Ascending aorta (tissue), 2 donors: ENCODE measurements at regions not wholly inside any gene's neighbourhood (a gene's known extent, or its start where the extent isn't known, plus 50 kb on each side); places are given as distances from the start of the nearest gene placed in this dataset.

Source experiments
- DNase-seq, 2 donors: peaks; one replicate each; pipeline ENCODE4 v3.0.0-alpha.2; 2019; ENCODE audit warnings: low spot score in 2 of 2
- H3K27ac ChIP-seq, 2 donors: fragments of 200-600 bp; sonication (generic); one replicate each; pipeline ENCODE4 v1.5.1; 2016 to 2017; ENCODE audit warnings: mild to moderate bottlenecking in 1 of 2
- H3K27me3 ChIP-seq: fragments of 200-600 bp; sonication (generic); one replicate; pipeline ENCODE4 v1.5.1; 2017
- H3K36me3 ChIP-seq, 2 donors: fragments of 200-600 bp; sonication (generic); one replicate each; pipeline ENCODE4 v1.5.1; 2016
- H3K4me1 ChIP-seq, 2 donors: fragments of 200-600 bp; sonication (generic); one replicate each; pipeline ENCODE4 v1.5.1; 2016 to 2017; ENCODE audit warnings: mild to moderate bottlenecking in 1 of 2
- H3K4me3 ChIP-seq, 2 donors: fragments of 200-600 bp; sonication (generic); one replicate each; pipeline ENCODE4 v1.5.1; 2016 to 2017; ENCODE audit warnings: mild to moderate bottlenecking in 1 of 2
- H3K9me3 ChIP-seq, 2 donors: fragments of 200-600 bp; sonication (generic); one replicate each; pipeline ENCODE4 v1.5.1; 2016
- CTCF ChIP-seq, 3 experiments: fragments of 200-600 bp in 2 of 3; fragments of 450-650 bp in 1 of 3; sonication (generic) in 2 of 3; IDR thresholded peaks; one replicate each; pipeline ENCODE4 v1.5.1; 2016 to 2019; ENCODE audit warnings: antibody characterized with exemption in 3 of 3, mild to moderate bottlenecking in 1 of 3, moderate library complexity in 1 of 3
- intact Hi-C: fragments of 100-400 bp; cut with DNase I; formaldehyde crosslinking; loops from one replicate; pipeline ENCODE4 v1.15.1; 2023

DNA sequence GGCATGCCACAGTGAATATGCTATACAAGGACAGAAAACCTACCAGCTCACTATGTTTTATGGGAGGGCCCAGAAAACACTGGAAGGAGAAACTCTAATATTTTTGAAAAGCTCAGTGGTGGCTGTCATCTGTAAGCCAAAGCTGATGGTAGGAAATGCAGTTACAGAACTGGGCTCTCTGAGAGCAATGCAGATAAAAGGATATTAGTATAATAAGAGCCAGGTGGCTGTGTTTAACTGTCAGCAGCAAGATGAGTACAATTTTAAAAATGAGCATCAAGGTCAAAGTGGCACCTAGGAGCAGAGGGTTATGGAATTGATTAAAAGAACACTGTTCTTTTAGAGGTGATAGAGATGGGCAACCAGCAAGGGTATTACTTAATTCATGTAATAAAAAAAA lies 345.0 kb downstream of the NDFIP2 start:
- H3K9me3 ChIP-seq: no peaks in the 10 kb centered on the region
- DNase-seq: no peak
- no peak overlapping the region for H3K4me3 ChIP-seq
- TF ChIP-seq CTCF (IDR thresholded peaks at IDR 0.05): no peak
- H3K36me3 ChIP-seq: no peaks in the 10 kb centered on the region
- intact Hi-C loops: no loop called here
- no peaks in the 10 kb centered on the region for H3K27me3 ChIP-seq
- H3K27ac ChIP-seq: no peak overlapping the region
- no peaks in the 10 kb centered on the region for H3K4me1 ChIP-seq

- no peaks in the 10 kb centered on the region for H3K4me1 ChIP-seq
- no peaks in the 10 kb centered on the region for H3K36me3 ChIP-seq
- TF ChIP-seq CTCF (IDR thresholded peaks at IDR 0.05): no peak
- H3K4me3 ChIP-seq: no peak overlapping the region
- intact Hi-C loops: no loop called here
- H3K27me3 ChIP-seq: no peaks in the 10 kb centered on the region
- no peak overlapping the region for H3K27ac ChIP-seq
- peaks cover 0 to 3% of the 10 kb centered on the region in 2 donors for H3K9me3 ChIP-seq
- no peak for DNase-seq
Measured at GRCh38 chr13:79815041-79815440, 334.1 kb downstream of the NDFIP2 start.

DNA sequence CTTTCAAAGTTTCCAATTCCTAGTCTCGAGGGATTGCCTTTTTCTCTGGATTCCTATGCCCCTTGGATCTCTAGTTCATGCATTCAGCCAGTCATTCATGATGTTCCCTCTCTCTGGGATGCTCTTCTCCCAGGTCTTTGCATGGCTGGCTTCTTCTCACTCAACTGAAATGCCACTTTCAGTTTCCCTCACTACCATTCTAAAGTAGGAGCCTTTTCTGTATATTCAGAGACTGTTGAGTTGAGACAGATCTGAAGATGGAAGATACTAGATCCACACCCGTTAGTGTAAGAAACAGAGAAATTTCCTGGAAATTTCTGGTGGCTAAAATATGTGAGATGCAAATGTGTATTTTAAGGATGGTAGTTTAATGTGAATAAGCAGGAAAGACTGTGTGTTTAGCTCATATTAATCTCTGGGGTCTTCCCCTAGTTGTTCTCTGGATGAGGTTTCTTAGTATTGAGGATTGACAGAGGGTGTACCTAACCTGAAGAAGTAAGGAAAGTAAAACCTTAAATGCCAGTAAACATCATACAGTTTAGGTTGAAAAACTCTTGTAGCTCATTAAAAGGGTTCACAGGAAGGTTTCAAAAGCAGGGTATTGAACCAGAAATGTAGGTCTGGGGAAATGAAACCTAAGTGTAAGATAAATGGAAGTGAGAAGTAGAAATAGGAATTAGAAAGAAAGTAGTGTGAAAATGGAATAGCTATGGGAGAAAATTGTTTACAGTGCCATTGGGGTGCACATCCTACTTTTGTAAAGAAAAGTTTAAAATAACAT lies 331.3 kb downstream of the NDFIP2 start:
- intact Hi-C loops: no loop called here
- Histone ChIP-seq H3K27me3 (no peaks in the 10 kb centered on the region), H3K27ac (no peak overlapping the region), H3K36me3 (no peaks in the 10 kb centered on the region), H3K9me3 (peaks cover 0 to 3% of the 10 kb centered on the region in 2 donors), H3K4me1 (no peaks in the 10 kb centered on the region), H3K4me3 (no peak overlapping the region)
- DNase-seq: no peak
- no peak for TF ChIP-seq CTCF (IDR thresholded peaks at IDR 0.05)

- intact Hi-C loops: no loop called here
- no peaks in the 10 kb centered on the region for H3K4me1 ChIP-seq
- no peak for TF ChIP-seq CTCF (IDR thresholded peaks at IDR 0.05)
Measured at GRCh38 chr13:79811170-79811569, 330.2 kb downstream of the NDFIP2 start.

GRCh38 chr13:79810669-79811068 lies 329.7 kb downstream of the NDFIP2 start:
- TF ChIP-seq CTCF (IDR thresholded peaks at IDR 0.05): no peak
- no peak for DNase-seq
- intact Hi-C loops: no loop called here
- no peaks in the 10 kb centered on the region for H3K4me1 ChIP-seq
- no peaks in the 10 kb centered on the region for H3K27me3 ChIP-seq
- H3K27ac ChIP-seq: no peak overlapping the region
- H3K36me3 ChIP-seq: no peaks in the 10 kb centered on the region
- no peaks in the 10 kb centered on the region for H3K9me3 ChIP-seq
- no peak overlapping the region for H3K4me3 ChIP-seq

More at GRCh38 chr13:79811170-79811569, 330.2 kb downstream of the NDFIP2 start:
- no peak overlapping the region for H3K4me3 ChIP-seq
- no peak for DNase-seq
- H3K9me3 ChIP-seq: no peaks in the 10 kb centered on the region
- no peak overlapping the region for H3K27ac ChIP-seq
- no peaks in the 10 kb centered on the region for H3K27me3 ChIP-seq
- no peaks in the 10 kb centered on the region for H3K36me3 ChIP-seq
